ENCODE measurements at regions not wholly inside any gene's neighbourhood (a gene's known extent, or its start where the extent isn't known, plus 50 kb on each side); places are given as distances from the start of the nearest gene placed in this dataset.
A peak's percentile ranks its signal among the peaks of the same experiment; 100 is the strongest.

DNA sequence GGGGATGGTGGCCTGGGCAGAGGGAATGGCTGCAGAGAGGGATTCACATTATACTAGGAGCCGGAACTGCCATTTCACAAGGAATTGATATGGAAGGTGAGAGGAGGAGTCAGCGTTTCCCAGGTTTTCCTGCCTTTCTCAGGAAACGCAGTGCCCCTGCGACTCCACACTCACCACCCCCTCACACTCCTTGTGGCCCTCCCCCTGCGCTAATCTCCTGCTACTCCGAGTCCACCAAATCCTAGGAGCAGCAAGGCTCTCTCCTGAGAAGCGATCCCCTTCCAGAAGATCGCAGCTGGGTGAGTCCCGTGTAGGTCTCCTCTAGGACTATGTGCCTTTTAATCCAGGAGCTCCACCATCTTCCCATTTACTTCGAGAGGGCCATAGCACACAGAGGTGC is 140.6 kb downstream of the VAPA start:
- Histone ChIP-seq H2BK20ac (ENCODE audit: low read depth, low read length, poor library complexity, severe bottlenecking) (no peak overlapping the region), H3K27me3 (ENCODE audit: insufficient read depth, low read length) (no peaks in the 10 kb centered on the region), H3K23me2 (ENCODE audit: insufficient read length, low read depth, low read length, poor library complexity, severe bottlenecking) (no peaks in the 10 kb centered on the region), H3K79me1 (ENCODE audit: insufficient read depth, low read depth, low read length, poor library complexity, severe bottlenecking) (no peaks in the 10 kb centered on the region), H3T11ph (ENCODE audit: low read length) (no peak overlapping the region), H3K18ac (ENCODE audit: insufficient read length, low read depth, low read length) (no peak overlapping the region), H2BK12ac (ENCODE audit: insufficient read length, low read depth, low read length) (no peak overlapping the region), H3K9me3 (ENCODE audit: control insufficient read depth, low read depth, low read length) (no peaks in the 10 kb centered on the region), H3K23ac (ENCODE audit: insufficient read length, low read depth, low read length) (no peak overlapping the region), H3K56ac (ENCODE audit: insufficient read length, low read depth, low read length) (no peak overlapping the region), H3K79me2 (ENCODE audit: insufficient read depth, low read length) (no peaks in the 10 kb centered on the region), H2BK5ac (ENCODE audit: insufficient read length, low read length) (no peak overlapping the region), H4K5ac (ENCODE audit: insufficient read length, low read depth, low read length) (no peak overlapping the region), H2BK15ac (ENCODE audit: low read depth, low read length) (no peak overlapping the region), H3K14ac (ENCODE audit: insufficient read depth, low read length) (no peak overlapping the region), H3K4me1 (ENCODE audit: insufficient read depth, low read length) (no peaks in the 10 kb centered on the region), H4K20me1 (ENCODE audit: control insufficient read depth, insufficient read depth, insufficient read length) (no peaks in the 10 kb centered on the region), H3K27ac (ENCODE audit: insufficient read length, low read depth, low read length) (no peak overlapping the region), H2BK120ac (ENCODE audit: low read depth, low read length, poor library complexity, severe bottlenecking) (no peak overlapping the region), H3K4ac (ENCODE audit: low read depth, low read length) (no peak overlapping the region), H2AFZ (ENCODE audit: low read length) (no peak overlapping the region), H3K9ac (ENCODE audit: extremely low read depth, insufficient read length, low read length) (no peak overlapping the region), H2AK5ac (ENCODE audit: insufficient read length, low read length) (no peak overlapping the region), H4K91ac (ENCODE audit: insufficient read length, low read depth, low read length) (no peak overlapping the region), H3K4me2 (ENCODE audit: insufficient read depth, insufficient read length, low read length) (no peak overlapping the region), H4K8ac (replicated peaks; ENCODE audit: insufficient read length, low read depth, low read length) (no peak overlapping the region)
- TF ChIP-seq CTCF (conservative IDR thresholded peaks at IDR 0.05) = no peak
- no CpG with 5 or more reads among the region's 10 CpGs for WGBS (ENCODE audit: extremely low coverage, insufficient read length, low lambda C conversion rate)
- H3K27ac Mint-ChIP-seq = peak overlapping the region in 1 of 3 experiments; percentile 45; a peak in 1 of 7 replicates
- H3K4me3 Mint-ChIP-seq = no peak overlapping the region; a peak in 1 of 5 replicates
- no peaks in the 10 kb centered on the region for H3K9me3 Mint-ChIP-seq
- H3K4me1 Mint-ChIP-seq = peaks cover 16 to 19% of the 10 kb centered on the region in 2 experiments
- peaks cover 4% of the 10 kb centered on the region for H3K27me3 Mint-ChIP-seq (ENCODE audit: low read depth)
- DNase-seq = no peak
- H3K36me3 Mint-ChIP-seq (ENCODE audit: insufficient read depth in 1 of 3, low read depth in 3 of 3) = no peaks in the 10 kb centered on the region

All from H9 (cell line).